Neural progenitor cell (in vitro differentiated cells): ENCODE measurements at regions not wholly inside any gene's neighbourhood (a gene's known extent, or its start where the extent isn't known, plus 50 kb on each side); places are given as distances from the start of the nearest gene placed in this dataset.

Experiments
- CTCF ChIP-seq: fragments of 200-600 bp; sonication (generic); IDR thresholded peaks from 2 replicates; pipeline ENCODE4 v1.5.1; 2017; ENCODE audit warnings: antibody characterized with exemption, mild to moderate bottlenecking
- EZH2phosphoT487 ChIP-seq: fragments of 200-600 bp; sonication (generic); IDR thresholded peaks from 2 replicates; pipeline ENCODE4 v1.6.1; 2017; ENCODE audit warnings: antibody characterized with exemption

GRCh38 chrX:134095366-134095765, 110.0 kb upstream of the GPC3 start:
- TF ChIP-seq CTCF, result no peak
- no peak for TF ChIP-seq EZH2phosphoT487
